ENCODE measurements at regions not wholly inside any gene's neighbourhood (a gene's known extent, or its start where the extent isn't known, plus 50 kb on each side); places are given as distances from the start of the nearest gene placed in this dataset.

- no peak for DNase-seq
Observed at GRCh38 chr15:66950114-66950513, 115.3 kb upstream of the SMAD3 start.

- DNase-seq: peak; percentile 52 to 54
Observed at GRCh38 chr15:66951531-66952320, 113.7 kb upstream of the SMAD3 start.

DNA sequence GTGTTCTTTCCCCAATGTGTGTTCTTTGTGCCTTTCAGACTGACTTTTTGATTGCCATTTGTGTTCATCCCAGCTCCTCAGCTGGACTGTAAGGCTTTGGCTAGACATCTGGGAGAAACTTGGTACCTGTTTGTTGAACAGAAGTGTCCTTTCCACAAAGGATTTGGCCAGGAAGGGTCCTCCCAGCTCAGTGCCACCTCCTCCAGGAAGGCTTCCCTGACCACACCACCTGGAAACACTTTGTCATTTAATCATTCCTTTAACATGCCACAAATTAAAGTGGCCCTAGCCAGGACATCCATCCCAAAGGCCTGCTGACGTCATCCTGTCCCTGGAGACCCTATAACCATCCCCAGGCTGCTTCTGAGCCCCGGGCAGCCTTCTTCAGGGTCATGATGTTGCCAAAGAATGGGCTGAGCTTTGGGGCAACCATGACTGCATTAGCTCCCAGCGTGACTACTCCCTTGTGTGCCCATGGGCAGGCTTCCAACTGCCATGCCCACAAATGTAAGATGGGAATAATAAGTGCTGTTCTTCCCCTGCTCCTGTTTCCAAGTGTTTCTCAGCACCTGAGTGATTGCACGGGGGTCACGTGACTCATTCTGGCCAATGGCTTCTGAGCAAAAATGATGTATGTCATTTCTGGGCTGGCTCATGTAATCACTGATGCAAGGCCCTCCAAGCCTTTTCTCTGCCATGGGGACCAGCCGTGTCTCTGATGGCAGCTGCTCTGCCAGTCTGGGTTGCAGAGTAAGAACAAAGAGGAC is 112.5 kb upstream of the SMAD3 start:
- no peak for DNase-seq

- DNase-seq: no peak
Observed at GRCh38 chr15:66953523-66954229, 111.7 kb upstream of the SMAD3 start.

- DNase-seq: no peak
Observed at GRCh38 chr15:66954601-66955000, 110.8 kb upstream of the SMAD3 start.

DNA sequence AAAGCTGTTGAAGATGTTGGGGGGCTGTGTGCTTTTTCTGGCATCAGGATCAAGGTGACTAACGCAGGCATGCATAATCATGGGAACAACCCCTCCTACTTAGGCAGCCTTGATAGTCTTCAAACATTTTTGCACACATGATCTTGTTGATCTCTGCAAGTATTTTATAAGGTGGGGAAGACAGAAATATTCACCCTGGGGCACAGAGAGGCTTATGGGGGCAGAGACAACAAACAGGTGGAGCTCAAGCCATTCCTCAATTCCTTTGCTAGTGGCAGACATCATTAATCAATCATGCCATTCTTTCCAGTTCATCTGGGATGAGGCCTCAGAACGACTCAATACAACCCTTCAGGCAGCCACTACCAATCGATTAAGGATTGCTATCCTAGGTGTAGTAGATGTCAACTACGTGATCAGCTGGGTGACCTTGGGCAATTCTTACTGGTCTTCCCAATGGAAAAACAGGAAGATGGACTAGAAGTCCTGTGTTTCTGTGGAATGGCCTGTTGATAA is 110.3 kb upstream of the SMAD3 start:
- DNase-seq: no peak

DNA sequence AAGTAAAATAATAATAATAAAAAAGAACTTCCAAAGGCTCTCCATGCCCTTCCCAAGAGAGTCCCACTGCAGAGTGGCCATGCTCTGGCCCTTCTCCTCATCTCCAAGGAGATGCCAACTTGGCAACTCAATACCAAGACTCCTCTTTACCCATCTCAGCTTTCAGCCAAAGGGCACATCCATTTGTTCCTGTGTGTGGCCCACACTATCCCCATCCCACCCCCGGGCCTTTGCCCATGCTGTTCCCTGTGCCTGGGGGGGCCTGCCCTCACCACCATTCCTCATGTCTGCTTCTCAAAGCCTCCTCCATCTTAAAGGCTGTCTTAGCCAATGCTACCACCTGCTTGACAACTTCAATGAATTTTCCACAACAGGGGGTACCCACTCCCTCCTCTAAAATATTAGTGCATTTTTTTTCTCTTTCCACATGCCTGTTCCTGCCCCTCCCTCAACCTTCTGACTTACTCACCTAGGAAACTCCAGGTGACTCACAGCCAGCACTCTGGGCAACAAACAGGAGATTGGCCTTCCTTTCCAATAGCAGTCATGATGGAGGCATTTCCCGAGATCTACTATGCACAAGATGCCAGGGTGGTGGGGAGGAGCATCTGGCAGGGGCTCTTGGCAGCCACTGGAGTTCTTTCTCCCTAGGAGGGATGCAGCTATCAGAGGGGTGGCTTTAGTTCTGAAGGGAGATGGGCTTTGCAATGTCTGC is 109.4 kb upstream of the SMAD3 start:
- peak in 1 of 2 donors; percentile 9 for DNase-seq

DNA sequence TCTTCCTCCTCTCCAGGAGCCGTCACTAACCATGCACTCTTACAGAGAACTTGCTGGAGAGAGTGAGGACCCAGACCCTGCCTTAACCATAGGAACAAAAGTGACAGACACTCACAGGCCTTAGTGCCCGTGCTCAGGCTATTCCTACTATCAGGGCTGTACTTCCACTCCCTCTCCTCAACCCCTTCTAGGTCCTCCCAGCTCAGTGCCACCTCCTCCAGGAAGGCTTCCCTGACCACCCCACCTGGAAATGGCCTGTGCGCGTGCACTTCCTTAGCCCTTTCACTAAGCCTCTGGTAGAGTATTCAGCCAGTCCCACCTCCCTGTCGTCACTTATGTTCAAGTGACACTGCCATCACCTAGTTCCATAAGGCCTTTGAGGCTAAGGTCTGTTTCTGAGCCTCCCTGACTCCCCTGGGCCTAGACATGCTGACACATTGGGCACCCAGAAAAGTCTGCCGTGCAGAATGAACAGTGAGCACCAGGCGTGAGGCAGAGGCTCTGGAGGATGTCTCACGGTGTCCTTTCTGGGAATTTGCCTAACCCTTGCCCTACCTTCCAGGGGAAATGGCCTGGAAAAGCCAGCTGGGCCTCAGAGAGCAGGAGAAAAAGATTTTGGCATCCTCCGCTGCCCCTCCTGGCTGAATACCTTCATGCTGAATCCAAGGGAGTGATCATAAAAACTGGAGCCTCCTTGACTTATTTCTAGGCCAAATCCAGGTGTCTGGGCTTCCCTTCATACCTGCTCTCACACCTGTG is 108.6 kb upstream of the SMAD3 start:
- no peak for DNase-seq

GRCh38 chr15:66957431-66957720 is 108.0 kb upstream of the SMAD3 start:
- no peak for DNase-seq

DNA sequence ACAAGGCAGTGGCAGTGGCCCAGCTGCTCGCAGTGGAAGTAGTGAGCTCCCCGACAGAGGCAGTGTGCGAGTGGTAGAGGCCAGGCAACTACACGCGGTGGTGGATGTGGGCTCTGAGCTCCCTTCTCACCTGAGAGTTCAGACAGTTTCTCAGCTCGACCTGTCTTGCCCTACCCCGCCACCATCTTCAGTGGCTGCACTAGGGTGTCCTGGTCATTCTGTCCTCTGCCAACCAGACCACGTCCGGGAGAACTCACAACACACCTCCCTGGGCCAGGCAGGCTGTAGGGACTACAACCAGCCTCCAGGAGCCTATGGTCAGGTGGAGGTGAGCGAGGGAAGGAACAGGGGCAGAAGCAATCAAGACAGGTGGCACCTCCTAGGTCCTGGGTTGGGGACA is 106.3 kb upstream of the SMAD3 start:
- no peak for DNase-seq

DNA sequence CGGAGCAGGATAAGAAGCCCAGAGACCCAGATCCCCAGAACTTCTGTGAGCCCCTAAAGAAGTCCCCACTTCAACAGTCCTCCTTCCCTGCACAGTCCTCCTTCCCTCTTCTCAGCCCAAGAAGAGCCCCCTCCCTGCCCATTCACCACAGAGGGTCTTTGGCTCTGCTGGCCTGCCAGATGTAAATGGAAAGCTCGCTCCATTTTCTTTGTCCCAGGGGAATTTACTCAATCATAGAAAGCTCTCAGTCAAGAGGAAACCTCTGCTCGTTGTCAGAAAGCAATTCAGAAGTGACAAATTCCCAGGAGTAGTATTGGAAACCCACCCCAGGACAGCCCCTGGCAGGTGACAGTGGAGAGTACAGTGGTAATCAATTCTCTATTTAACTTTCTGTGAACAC is 105.5 kb upstream of the SMAD3 start:
- DNase-seq: no peak

- DNase-seq: no peak
Observed at GRCh38 chr15:66960519-66960918, 104.9 kb upstream of the SMAD3 start.

DNA sequence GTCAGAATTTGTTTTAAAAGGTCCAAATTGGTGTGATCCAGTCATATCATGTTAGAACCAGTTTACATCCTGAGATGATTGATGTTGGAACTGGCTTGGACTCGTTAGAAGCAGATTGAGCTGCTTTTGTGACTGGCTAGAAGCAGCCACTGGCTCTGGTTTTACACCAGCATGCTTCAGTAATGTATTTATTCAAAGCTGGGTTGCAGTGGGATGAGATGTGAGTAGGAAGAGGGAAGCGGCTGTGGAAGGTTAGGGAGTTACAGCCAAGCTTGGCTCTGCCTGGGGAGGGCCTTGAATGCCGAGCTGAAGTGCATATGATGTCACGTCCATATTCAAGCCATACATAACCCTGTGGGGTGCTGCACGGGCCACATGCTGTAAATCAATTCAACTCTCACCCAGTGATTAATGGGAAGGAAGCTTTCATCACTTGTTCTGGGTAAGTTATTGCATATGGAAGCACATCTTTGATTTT is 104.0 kb upstream of the SMAD3 start:
- peak; percentile 51 to 61 for DNase-seq

DNA sequence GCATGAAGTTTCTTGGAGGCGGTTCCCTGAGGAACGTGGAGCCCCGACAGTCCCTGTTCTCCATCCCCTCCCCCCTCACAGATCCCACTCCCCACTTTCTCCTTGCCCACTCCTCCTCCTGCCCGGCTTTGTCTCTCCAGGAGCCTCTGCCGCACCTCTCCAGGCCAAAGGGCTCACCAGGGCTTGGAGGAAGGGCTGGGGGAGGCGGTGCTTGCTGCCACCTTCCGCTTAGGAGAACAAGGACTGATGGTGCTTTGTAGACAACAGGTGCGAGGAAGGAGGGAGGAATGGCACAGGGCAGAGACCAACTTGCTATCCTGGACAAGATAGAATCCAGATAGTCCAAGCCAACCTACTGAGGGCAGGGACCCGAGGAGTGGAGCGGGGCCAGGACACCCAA is 103.5 kb upstream of the SMAD3 start:
- DNase-seq: no peak

DNA sequence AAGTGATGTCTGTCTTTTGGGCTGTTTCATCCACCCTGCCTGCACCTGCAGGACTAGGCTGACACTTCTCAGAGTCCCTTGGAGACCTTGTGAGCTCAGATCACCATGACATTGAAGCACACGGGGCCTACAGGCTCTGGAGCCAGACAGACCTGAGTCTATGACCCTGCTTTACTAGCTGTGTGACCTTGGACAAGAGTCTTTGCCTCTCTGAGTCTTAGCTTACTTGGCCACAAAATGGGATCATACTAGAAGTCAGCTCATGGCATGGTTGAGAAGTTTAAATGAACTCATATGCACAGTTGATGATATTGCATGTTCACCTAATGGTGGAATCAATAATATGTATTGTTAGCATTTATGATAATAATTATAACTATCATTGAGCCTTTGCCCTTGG is 102.9 kb upstream of the SMAD3 start:
- DNase-seq: no peak

- no peak for DNase-seq
Observed at GRCh38 chr15:66963084-66963483, 102.3 kb upstream of the SMAD3 start.

- peak; percentile 88 to 90 for DNase-seq
Observed at GRCh38 chr15:66963710-66964109, 101.7 kb upstream of the SMAD3 start.

- DNase-seq: no peak
Observed at GRCh38 chr15:66964111-66964738, 101.2 kb upstream of the SMAD3 start.

DNA sequence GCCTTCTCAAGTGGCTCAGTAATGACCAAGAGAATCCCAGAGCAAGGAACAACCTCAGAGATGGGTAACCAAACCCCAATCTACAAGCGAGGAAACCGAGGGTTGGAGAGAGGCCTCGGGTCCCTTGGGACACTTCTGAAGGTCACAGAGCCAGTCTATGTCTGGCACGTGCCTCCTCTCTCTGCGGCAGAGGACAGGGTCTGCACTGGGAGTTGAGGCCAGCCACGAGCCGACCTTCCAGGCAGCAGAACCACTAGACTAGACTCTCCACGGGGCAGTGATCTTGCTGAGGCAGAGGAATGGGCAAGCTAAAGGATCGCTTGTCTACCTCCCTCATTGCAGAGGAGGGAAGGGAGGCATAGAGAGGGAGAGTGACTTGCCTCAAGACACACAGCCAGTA is 100.6 kb upstream of the SMAD3 start:
- no peak for DNase-seq

- DNase-seq: no peak
Observed at GRCh38 chr15:66965201-66965900, 100.1 kb upstream of the SMAD3 start.

DNA sequence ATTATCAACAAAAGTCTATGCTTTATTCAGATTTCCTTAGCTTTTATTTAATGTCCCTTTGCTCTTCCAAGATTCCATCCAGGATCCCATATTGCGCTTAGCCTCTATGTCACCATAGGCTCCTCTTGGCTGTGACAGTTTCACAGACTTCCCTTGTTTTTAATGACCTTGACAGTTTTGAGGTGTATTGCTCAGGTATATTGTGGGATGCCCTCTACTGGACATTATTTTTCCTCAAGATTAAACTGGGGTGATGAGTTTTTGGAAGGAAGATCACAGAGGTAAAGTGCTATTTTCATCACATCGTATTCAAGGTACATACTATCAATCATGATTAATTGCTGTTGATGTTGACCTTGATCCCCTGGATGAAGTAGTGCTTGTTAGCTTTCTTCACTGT is 99.1 kb upstream of the SMAD3 start:
- no peak for DNase-seq
